ENCODE measurements at regions not wholly inside any gene's neighbourhood (a gene's known extent, or its start where the extent isn't known, plus 50 kb on each side); places are given as distances from the start of the nearest gene placed in this dataset.

- Mint-ChIP-seq H3K4me3 (no peak overlapping the region), H3K27ac (no peak overlapping the region), H3K27me3 (no peaks in the 10 kb centered on the region), H3K9me3 (ENCODE audit: insufficient read depth) (peaks cover 8% of the 10 kb centered on the region), H3K4me1 (no peaks in the 10 kb centered on the region)
- Histone ChIP-seq H3K4me3 (ENCODE audit: control extremely low read depth in 1 of 5, extremely low read depth in 1 of 5, insufficient read depth in 1 of 5, low read depth in 2 of 5, low read length in 4 of 5) (no peak overlapping the region), H3K9me3 (ENCODE audit: control extremely low read depth in 1 of 3, control insufficient read depth in 2 of 3, insufficient read depth in 1 of 3, low read length in 2 of 3) (peaks cover 0 to 6% (median 2%) of the 10 kb centered on the region in 3 donors), H3K27me3 (replicated peaks in 1 of 4; ENCODE audit: control extremely low read depth in 1 of 4, control insufficient read depth in 3 of 4, insufficient read depth in 4 of 4, low read length in 3 of 4) (no peaks in the 10 kb centered on the region), H3K9ac (ENCODE audit: low read length) (no peak overlapping the region), H4K20me1 (ENCODE audit: control insufficient read depth, insufficient read depth, low read length, poor library complexity, severe bottlenecking) (no peaks in the 10 kb centered on the region), H3K4me2 (replicated peaks; ENCODE audit: low read depth, low read length, poor library complexity, severe bottlenecking) (no peak overlapping the region), H3K27ac (ENCODE audit: low read length in 2 of 2) (no peak overlapping the region), H3K36me3 (replicated peaks in 1 of 2; ENCODE audit: control extremely low read depth in 1 of 2, control insufficient read depth in 1 of 2, extremely low read depth in 1 of 2, insufficient read depth in 2 of 2, low read length in 1 of 2) (no peaks in the 10 kb centered on the region), H3K4me1 (ENCODE audit: control insufficient read depth in 2 of 2, insufficient read depth in 2 of 2, low read length in 2 of 2) (no peaks in the 10 kb centered on the region), H3K79me2 (ENCODE audit: control insufficient read depth, insufficient read depth, low read length) (no peaks in the 10 kb centered on the region), H2AFZ (ENCODE audit: insufficient read depth, low read depth, low read length, poor library complexity, severe bottlenecking) (no peak overlapping the region)
- no peak for ATAC-seq (ENCODE audit: low read depth)
- 76% methylated on average over 4 of the region's 5 CpGs for WGBS (ENCODE audit: insufficient coverage)
- POLR2A ChIA-PET = no interaction called here
- intact Hi-C loops (cut with micrococcal nuclease) = no loop called here
- TF ChIP-seq EZH2 (IDR thresholded peaks at IDR 0.05; ENCODE audit: borderline replicate concordance, insufficient read depth, low read depth, low read length, poor library complexity, severe bottlenecking) (no peak), CTCF (IDR thresholded peaks at IDR 0.05) (no peak)
- no peak for DNase-seq
- CTCF ChIA-PET = interaction anchor here (0.9 kb wide), 1 partner anchor 8 kb away, joined by 5 read pairs; no protein-coding TSS in a partner anchor
These were observed 141.5 kb downstream of the OSTF1 start for GRCh38 chr9:75229605-75230332.

GRCh38 chr9:75230469-75230868, 142.2 kb downstream of the OSTF1 start:
- Histone ChIP-seq H3K36me3 (replicated peaks in 1 of 2; ENCODE audit: control extremely low read depth in 1 of 2, control insufficient read depth in 1 of 2, extremely low read depth in 1 of 2, insufficient read depth in 2 of 2, low read length in 1 of 2) (no peaks in the 10 kb centered on the region), H2AFZ (ENCODE audit: insufficient read depth, low read depth, low read length, poor library complexity, severe bottlenecking) (no peak overlapping the region), H3K79me2 (ENCODE audit: control insufficient read depth, insufficient read depth, low read length) (no peaks in the 10 kb centered on the region), H4K20me1 (ENCODE audit: control insufficient read depth, insufficient read depth, low read length, poor library complexity, severe bottlenecking) (no peaks in the 10 kb centered on the region), H3K9ac (ENCODE audit: low read length) (no peak overlapping the region), H3K27me3 (replicated peaks in 1 of 4; ENCODE audit: control extremely low read depth in 1 of 4, control insufficient read depth in 3 of 4, insufficient read depth in 4 of 4, low read length in 3 of 4) (no peaks in the 10 kb centered on the region), H3K9me3 (ENCODE audit: control extremely low read depth in 1 of 3, control insufficient read depth in 2 of 3, insufficient read depth in 1 of 3, low read length in 2 of 3) (peaks cover 0 to 12% (median 5%) of the 10 kb centered on the region in 3 donors), H3K27ac (ENCODE audit: low read length in 2 of 2) (no peak overlapping the region), H3K4me2 (replicated peaks; ENCODE audit: low read depth, low read length, poor library complexity, severe bottlenecking) (no peak overlapping the region), H3K4me1 (ENCODE audit: control insufficient read depth in 2 of 2, insufficient read depth in 2 of 2, low read length in 2 of 2) (no peaks in the 10 kb centered on the region), H3K4me3 (ENCODE audit: control extremely low read depth in 1 of 5, extremely low read depth in 1 of 5, insufficient read depth in 1 of 5, low read depth in 2 of 5, low read length in 4 of 5) (no peak overlapping the region)
- ATAC-seq (ENCODE audit: low read depth) (no peak), DNase-seq (no peak)
- Mint-ChIP-seq H3K27ac (no peak overlapping the region), H3K4me1 (no peaks in the 10 kb centered on the region), H3K9me3 (ENCODE audit: insufficient read depth) (peaks cover 4% of the 10 kb centered on the region), H3K4me3 (no peak overlapping the region), H3K27me3 (no peaks in the 10 kb centered on the region)
- no peak for TF ChIP-seq EZH2 (IDR thresholded peaks at IDR 0.05; ENCODE audit: borderline replicate concordance, insufficient read depth, low read depth, low read length, poor library complexity, severe bottlenecking)
- TF ChIP-seq CTCF (IDR thresholded peaks at IDR 0.05) = no peak
- intact Hi-C loops (cut with micrococcal nuclease) = no loop called here
- POLR2A ChIA-PET = no interaction called here
- CTCF ChIA-PET = no interaction called here
- 67% methylated on average over 1 of the region's 3 CpGs for WGBS (ENCODE audit: insufficient coverage)

All from B cell (primary cell).